CD14-positive monocyte (primary cell): ENCODE measurements at regions not wholly inside any gene's neighbourhood (a gene's known extent, or its start where the extent isn't known, plus 50 kb on each side); places are given as distances from the start of the nearest gene placed in this dataset.

Source experiments
- DNase-seq, 3 donors: peaks; one replicate each; pipeline ENCODE4 v3.0.0-alpha.2; 2011 to 2022
- H2AFZ ChIP-seq: 2 replicates; pipeline ENCODE4 v1.6.0; 2012; ENCODE audit warnings: mild to moderate bottlenecking, low read depth, low read length, inconsistent platforms; ENCODE audit not compliant: insufficient read depth, poor library complexity, severe bottlenecking
- H3K27ac ChIP-seq, 2 donors: 1 replicate in 1 of 2; 2 replicates in 1 of 2; pipeline ENCODE4 v1.5.1; 2012 to 2013; ENCODE audit warnings: low read length in 2 of 2, control low read depth in 1 of 2, inconsistent platforms in 1 of 2, low read depth in 1 of 2, mild to moderate bottlenecking in 1 of 2
- H3K27me3 ChIP-seq, 2 donors: one replicate each; pipeline versions ENCODE4 v1.6.0 to v1.6.1; 2011 to 2013; ENCODE audit warnings: low read length in 2 of 2; ENCODE audit not compliant: control insufficient read depth in 2 of 2, insufficient read depth in 2 of 2
- H3K36me3 ChIP-seq, 2 donors: replicated peaks in 1 of 2; 1 replicate in 1 of 2; 2 replicates in 1 of 2; pipeline versions ENCODE4 v1.5.1 to v1.6.1; 2012 to 2013; ENCODE audit warnings: low read length in 2 of 2, control low read depth in 1 of 2, inconsistent platforms in 1 of 2, mild to moderate bottlenecking in 1 of 2; ENCODE audit not compliant: insufficient read depth in 2 of 2, control insufficient read depth in 1 of 2
- H3K4me1 ChIP-seq, 2 donors: 1 replicate in 1 of 2; 2 replicates in 1 of 2; pipeline versions ENCODE4 v1.5.1 to v1.6.1; 2012 to 2013; ENCODE audit warnings: low read length in 2 of 2, control low read depth in 1 of 2, inconsistent platforms in 1 of 2, mild to moderate bottlenecking in 1 of 2, moderate library complexity in 1 of 2; ENCODE audit not compliant: insufficient read depth in 2 of 2, control insufficient read depth in 1 of 2
- H3K4me2 ChIP-seq: replicated peaks from 2 replicates; pipeline ENCODE3; 2012; ENCODE audit warnings: low read length, moderate library complexity, mild to moderate bottlenecking; ENCODE audit not compliant: poor library complexity, severe bottlenecking; ENCODE audit errors: extremely low read depth
- H3K4me3 ChIP-seq, 3 experiments: fragments of 200-600 bp in 1 of 3; sonication (generic) in 1 of 3; replicated peaks in 1 of 3; 1 replicate in 2 of 3; 2 replicates in 1 of 3; pipeline ENCODE4 v1.5.1; 2011 to 2013; ENCODE audit warnings: low read length in 3 of 3, mild to moderate bottlenecking in 3 of 3, control low read depth in 2 of 3, low read depth in 2 of 3, inconsistent platforms in 1 of 3, moderate library complexity in 1 of 3
- H3K79me2 ChIP-seq: 2 replicates; pipeline ENCODE4 v1.6.0; 2012; ENCODE audit warnings: mild to moderate bottlenecking, control low read depth, inconsistent platforms, low read length, moderate library complexity; ENCODE audit not compliant: insufficient read depth
- H3K9ac ChIP-seq: 2 replicates; pipeline ENCODE4 v1.6.0; 2017; ENCODE audit warnings: low read length, mild to moderate bottlenecking; ENCODE audit not compliant: insufficient read depth, poor library complexity, severe bottlenecking
- H3K9me3 ChIP-seq, 2 donors: replicated peaks in 1 of 2; 1 replicate in 1 of 2; 2 replicates in 1 of 2; pipeline versions ENCODE4 v1.5.1 to v1.6.1; 2012 to 2013; ENCODE audit warnings: low read length in 2 of 2, control low read depth in 1 of 2; ENCODE audit not compliant: control insufficient read depth in 1 of 2, insufficient read depth in 1 of 2
- H4K20me1 ChIP-seq: 2 replicates; pipeline ENCODE4 v1.6.0; 2012; ENCODE audit warnings: mild to moderate bottlenecking, low read length, control low read depth, moderate library complexity; ENCODE audit not compliant: insufficient read depth
- H3K27ac Mint-ChIP-seq, 7 donors: one replicate each; pipeline ENCODE4 v1.8.0; 2020; ENCODE audit warnings: mild to moderate bottlenecking in 7 of 7, mixed read lengths in 7 of 7, moderate library complexity in 6 of 7, inconsistent platforms in 2 of 7
- H3K27me3 Mint-ChIP-seq, 3 donors: one replicate each; pipeline ENCODE4 v1.8.0; 2021 to 2022; ENCODE audit warnings: low read depth in 3 of 3, mild to moderate bottlenecking in 3 of 3, mixed read lengths in 3 of 3, moderate library complexity in 3 of 3, inconsistent platforms in 1 of 3
- H3K36me3 Mint-ChIP-seq, 2 donors: one replicate each; pipeline ENCODE4 v1.8.0; 2020; ENCODE audit warnings: mixed read lengths in 2 of 2, inconsistent platforms in 1 of 2, mild to moderate bottlenecking in 1 of 2
- H3K4me1 Mint-ChIP-seq: one replicate; pipeline ENCODE4 v1.8.0; 2020; ENCODE audit warnings: mild to moderate bottlenecking, mixed read lengths
- H3K4me3 Mint-ChIP-seq, 2 donors: one replicate each; pipeline ENCODE4 v1.8.0; 2020; ENCODE audit warnings: mild to moderate bottlenecking in 2 of 2, mixed read lengths in 2 of 2, moderate library complexity in 1 of 2
- H3K9me3 Mint-ChIP-seq, 7 donors: one replicate each; pipeline ENCODE4 v1.8.0; 2020 to 2022; ENCODE audit warnings: mixed read lengths in 7 of 7, mild to moderate bottlenecking in 6 of 7, moderate library complexity in 6 of 7, inconsistent platforms in 2 of 7
- CTCF ChIP-seq: fragments of 200-600 bp; IDR thresholded peaks from one replicate; pipeline ENCODE4 v1.8.0; 2022; ENCODE audit warnings: antibody characterized with exemption, mild to moderate bottlenecking
- WGBS: methylation state at CpG from one replicate; pipeline ENCODE4 v1.1.5; 2013; ENCODE audit warnings: missing lambda C conversion rate; ENCODE audit not compliant: insufficient coverage; 5-methylcytosine and 5-hydroxymethylcytosine counted together
- intact Hi-C, 2 donors: fragments of 100-400 bp; cut with micrococcal nuclease; formaldehyde crosslinking; loops; one replicate each; pipeline versions ENCODE4 v1.15.0 to v1.15.1; 2023

GRCh38 chr7:47145982-47146381 lies 435.9 kb downstream of the TNS3 start:
- Mint-ChIP-seq H3K36me3 (no peaks in the 10 kb centered on the region), H3K27me3 (peaks cover 0 to 2% (median 2%) of the 10 kb centered on the region in 3 donors), H3K4me3 (no peak overlapping the region), H3K27ac (no peak overlapping the region), H3K4me1 (peaks cover 28% of the 10 kb centered on the region), H3K9me3 (peaks cover 0 to 11% (median 4%) of the 10 kb centered on the region in 7 donors)
- Histone ChIP-seq H3K27me3 (no peaks in the 10 kb centered on the region), H3K9me3 (no peaks in the 10 kb centered on the region), H3K4me2 (no peak overlapping the region), H3K9ac (no peak overlapping the region), H3K79me2 (no peaks in the 10 kb centered on the region), H3K27ac (no peak overlapping the region), H3K4me3 (no peak overlapping the region), H2AFZ (no peak overlapping the region), H3K4me1 (peaks cover 0 to 36% of the 10 kb centered on the region in 2 donors), H4K20me1 (no peaks in the 10 kb centered on the region), H3K36me3 (no peaks in the 10 kb centered on the region)
- intact Hi-C loops, result no loop called here
- 82% methylated on average over 1 of the region's 1 CpG for WGBS
- no peak for TF ChIP-seq CTCF
- no peak for DNase-seq

GRCh38 chr7:47145186-47145725 lies 436.7 kb downstream of the TNS3 start:
- no peak overlapping the region for H3K27ac Mint-ChIP-seq
- no peak for DNase-seq
- Histone ChIP-seq H3K4me3 (no peak overlapping the region), H3K79me2 (no peaks in the 10 kb centered on the region), H3K4me1 (peaks cover 0 to 29% of the 10 kb centered on the region in 2 donors), H3K36me3 (no peaks in the 10 kb centered on the region), H2AFZ (no peak overlapping the region), H3K4me2 (no peak overlapping the region), H3K9me3 (no peaks in the 10 kb centered on the region), H3K9ac (no peak overlapping the region), H3K27ac (no peak overlapping the region), H4K20me1 (no peaks in the 10 kb centered on the region), H3K27me3 (no peaks in the 10 kb centered on the region)
- peaks cover 0 to 11% (median 3%) of the 10 kb centered on the region in 7 donors for H3K9me3 Mint-ChIP-seq
- WGBS, result no CpG with 5 or more reads among the region's 1 CpG
- H3K4me1 Mint-ChIP-seq, result peaks cover 23% of the 10 kb centered on the region
- intact Hi-C loops, result no loop called here
- H3K27me3 Mint-ChIP-seq, result peaks cover 0 to 2% (median 2%) of the 10 kb centered on the region in 3 donors
- no peak for TF ChIP-seq CTCF
- H3K4me3 Mint-ChIP-seq, result no peak overlapping the region
- no peaks in the 10 kb centered on the region for H3K36me3 Mint-ChIP-seq
